Urinary bladder (tissue), 3 donors: ENCODE measurements at regions not wholly inside any gene's neighbourhood (a gene's known extent, or its start where the extent isn't known, plus 50 kb on each side); places are given as distances from the start of the nearest gene placed in this dataset.
A peak's percentile ranks its signal among the peaks of the same experiment; 100 is the strongest.
"Not testable (repeated sequence)": the region's sequence is repeated elsewhere in the genome, so short reads cannot be mapped to it uniquely, and the experiment has no call there.

ENCODE experiments used
- DNase-seq: peaks from one replicate; pipeline ENCODE4 v3.0.0-alpha.2; 2015; ENCODE audit errors: extremely low spot score
- H3K27ac ChIP-seq: one replicate; pipeline ENCODE4 v1.5.1; 2013; ENCODE audit warnings: low read depth, mild to moderate bottlenecking, moderate library complexity
- H3K36me3 ChIP-seq: one replicate; pipeline ENCODE4 v1.6.1; 2013; ENCODE audit warnings: mild to moderate bottlenecking, moderate library complexity; ENCODE audit not compliant: insufficient read depth
- H3K4me1 ChIP-seq: one replicate; pipeline ENCODE4 v1.6.1; 2013; ENCODE audit warnings: mild to moderate bottlenecking, moderate library complexity; ENCODE audit not compliant: insufficient read depth
- H3K4me3 ChIP-seq: one replicate; pipeline ENCODE4 v1.5.1; 2013; ENCODE audit warnings: low read depth, low read length
- WGBS: extraction: QIAGEN DNeasy Blood & Tissue Kit; methylation state at CpG from one replicate; pipeline ENCODE4 v1.1.7; 2013; 5-methylcytosine and 5-hydroxymethylcytosine counted together
- donor health status: healthy with polysubstance abuse.
- donor health status: healthy.

DNA sequence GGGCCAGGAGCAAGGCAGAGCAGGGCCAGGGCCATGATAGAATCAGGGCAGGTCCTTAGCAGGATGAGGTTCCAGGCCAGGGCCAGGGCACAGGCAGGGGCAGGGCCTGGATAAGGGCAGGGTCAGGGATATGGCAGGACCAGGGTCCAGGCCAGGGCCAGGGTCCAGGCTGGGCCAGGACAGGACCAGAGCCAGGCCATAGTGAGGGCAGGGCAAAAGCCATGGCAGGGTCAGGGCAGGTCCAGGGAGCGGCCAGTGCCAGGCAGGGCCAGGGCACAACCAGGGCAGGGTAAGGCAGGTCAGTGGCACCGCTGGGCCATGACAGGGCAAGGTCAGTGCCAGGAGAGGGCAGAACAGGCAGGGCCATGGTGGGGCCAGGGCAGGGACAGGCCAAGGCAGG is 152.2 kb downstream of the LIPI start:
- no peak for DNase-seq
- H3K36me3 ChIP-seq = no peaks in the 10 kb centered on the region
- no peak overlapping the region for H3K4me3 ChIP-seq
- WGBS = 95% methylated on average over 2 of the region's 2 CpGs
- no peaks in the 10 kb centered on the region for H3K4me1 ChIP-seq
- H3K27ac ChIP-seq = no peak overlapping the region

- WGBS = 88% methylated on average over 10 of the region's 10 CpGs
- H3K4me1 ChIP-seq, DNase-seq, H3K27ac ChIP-seq, H3K36me3 ChIP-seq, H3K4me3 ChIP-seq: not testable (repeated sequence)
Measured at GRCh38 chr21:14057841-14058481, 152.8 kb downstream of the LIPI start.

- 97% methylated on average over 4 of the region's 4 CpGs for WGBS
- Histone ChIP-seq H3K27ac (no peak overlapping the region), H3K36me3 (no peaks in the 10 kb centered on the region), H3K4me1 (no peaks in the 10 kb centered on the region), H3K4me3 (no peak overlapping the region)
- DNase-seq = no peak
Measured at GRCh38 chr21:14057313-14057712, 153.4 kb downstream of the LIPI start.

DNA sequence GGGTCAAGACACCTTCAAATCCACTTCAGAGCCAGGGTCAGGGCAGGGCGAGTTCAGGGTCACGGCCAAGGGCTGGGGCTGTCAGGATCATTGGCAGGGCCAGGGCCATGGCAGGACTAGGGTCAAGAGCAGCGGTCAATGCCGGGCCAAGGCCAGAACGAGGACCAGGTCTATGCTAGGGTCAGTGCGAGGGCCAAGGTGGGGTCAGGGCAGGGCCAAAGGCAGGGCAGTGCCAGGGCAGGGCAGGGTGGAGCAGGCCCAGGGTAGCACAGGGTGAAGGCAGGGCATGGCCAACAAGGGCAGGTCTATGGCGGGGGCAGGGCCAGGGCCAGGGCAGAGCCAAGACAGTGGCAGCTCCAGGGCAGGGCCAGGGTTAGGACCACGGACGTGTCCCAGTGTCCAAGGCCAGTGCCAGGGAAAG is 154.0 kb downstream of the LIPI start:
- no peak for DNase-seq
- 98% methylated on average over 9 of the region's 9 CpGs for WGBS
- Histone ChIP-seq H3K4me1 (no peaks in the 10 kb centered on the region), H3K4me3 (no peak overlapping the region), H3K27ac (no peak overlapping the region), H3K36me3 (no peaks in the 10 kb centered on the region)

DNA sequence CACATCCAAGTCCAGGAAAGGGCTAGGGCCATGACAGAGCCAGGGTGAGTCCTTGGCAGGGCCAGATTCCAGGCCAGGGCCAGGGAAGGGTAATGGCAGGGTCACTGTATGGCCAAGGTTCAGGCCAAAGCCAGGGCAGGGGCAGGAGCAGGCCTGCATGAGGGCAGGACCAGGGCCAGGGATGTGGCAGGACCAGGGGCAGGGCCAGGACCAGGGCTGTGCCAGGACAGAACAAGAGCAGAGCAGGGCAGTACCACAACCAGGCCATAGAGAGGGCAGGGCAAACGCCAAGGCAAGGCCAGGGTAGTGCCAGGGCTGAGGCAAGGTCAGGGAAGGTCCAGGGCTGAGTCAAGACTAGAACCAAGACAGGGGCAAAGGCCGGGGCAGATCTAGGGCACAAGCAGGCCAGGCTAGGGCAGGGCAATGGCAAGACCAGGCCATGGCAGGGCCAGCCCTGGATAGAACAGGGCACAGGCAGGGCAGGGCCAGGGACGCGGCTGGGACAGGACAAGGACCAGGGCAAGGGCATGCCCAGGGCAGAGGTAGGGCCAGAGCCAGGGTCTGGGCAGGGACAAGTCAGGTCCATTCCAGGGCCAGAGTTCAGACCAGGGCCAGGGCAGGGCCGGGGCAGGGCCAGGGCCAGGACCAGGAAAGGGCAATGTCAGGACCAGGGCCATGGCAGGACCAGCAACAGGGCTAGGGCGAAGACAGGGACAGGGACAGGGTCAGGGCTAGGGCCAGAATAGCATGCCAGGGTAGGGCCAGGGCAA is 154.8 kb downstream of the LIPI start:
- DNase-seq = not testable (repeated sequence)

DNA sequence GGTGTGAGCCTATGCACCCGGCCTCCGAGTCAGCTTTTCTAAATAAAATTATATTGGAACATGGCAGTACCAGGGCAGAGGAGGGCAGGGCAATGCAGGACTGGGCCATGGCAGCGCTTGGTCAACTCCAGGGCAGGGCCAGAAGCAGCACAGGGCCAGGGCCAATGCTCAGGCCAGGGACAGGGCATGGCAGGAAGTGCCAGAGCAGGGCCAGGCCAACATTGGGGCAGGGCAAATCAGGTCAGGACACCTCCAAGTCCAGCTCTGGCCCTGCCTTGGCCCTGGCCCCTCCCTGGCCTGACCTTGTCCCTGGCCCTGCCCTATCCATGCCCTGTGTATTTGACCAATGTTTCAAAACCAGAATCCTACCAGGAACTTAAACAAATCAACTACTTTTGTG is 156.1 kb downstream of the LIPI start:
- Histone ChIP-seq H3K4me3 (no peak overlapping the region), H3K27ac (no peak overlapping the region), H3K36me3 (no peaks in the 10 kb centered on the region), H3K4me1 (no peaks in the 10 kb centered on the region)
- WGBS = 100% methylated on average over 3 of the region's 3 CpGs
- DNase-seq = no peak

More for the DNA sequence above, 154.8 kb downstream of the LIPI start:
- H3K4me1 ChIP-seq, H3K36me3 ChIP-seq, H3K27ac ChIP-seq, H3K4me3 ChIP-seq: not testable (repeated sequence)
- WGBS = 99% methylated on average over 6 of the region's 6 CpGs

DNA sequence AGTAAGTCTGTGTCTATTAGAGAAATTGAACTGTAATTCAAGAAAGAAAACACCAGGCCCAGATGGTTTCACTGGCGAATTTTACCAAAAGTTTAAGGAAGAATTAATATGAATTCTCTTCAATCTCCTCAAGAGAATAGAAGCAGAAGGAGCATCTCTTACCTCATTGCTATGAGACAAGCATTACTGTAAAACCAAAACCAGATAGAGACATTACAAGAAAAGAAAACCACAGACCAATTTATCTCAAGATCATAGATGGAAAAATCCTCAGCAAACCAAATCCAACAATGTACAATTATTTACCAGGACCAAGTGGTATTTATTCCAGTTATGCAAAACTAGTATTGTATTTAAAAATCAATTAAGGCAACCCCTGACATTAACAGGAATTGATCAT is 160.6 kb downstream of the LIPI start:
- no peak overlapping the region for H3K27ac ChIP-seq
- 96% methylated on average over 1 of the region's 1 CpG for WGBS
- no peak overlapping the region for H3K4me3 ChIP-seq
- H3K36me3 ChIP-seq = peaks cover 2% of the 10 kb centered on the region
- no peak for DNase-seq
- no peaks in the 10 kb centered on the region for H3K4me1 ChIP-seq

GRCh38 chr21:14046401-14046800 is 164.4 kb downstream of the LIPI start:
- Histone ChIP-seq H3K36me3 (peaks cover 2% of the 10 kb centered on the region), H3K4me3 (no peak overlapping the region), H3K4me1 (no peaks in the 10 kb centered on the region), H3K27ac (no peak overlapping the region)
- DNase-seq = no peak

DNA sequence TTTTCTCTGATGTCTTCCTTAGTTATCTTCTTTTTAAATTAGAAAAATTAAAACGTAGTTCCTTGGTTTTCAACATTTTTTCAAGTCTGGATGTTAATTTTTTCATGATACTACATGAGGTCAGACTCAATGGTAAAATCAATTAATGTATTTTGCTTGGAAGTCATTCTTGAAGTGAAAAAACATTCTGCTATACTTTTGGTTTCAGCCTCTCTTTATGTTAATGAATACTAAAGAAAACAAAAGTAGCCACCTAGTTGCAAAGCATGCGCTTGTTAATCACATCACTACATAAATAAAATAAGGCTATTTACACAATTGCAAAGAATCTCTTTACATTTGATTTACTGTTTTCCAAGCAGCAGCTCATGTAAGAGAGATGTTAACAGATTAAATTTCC is 170.4 kb downstream of the LIPI start:
- Histone ChIP-seq H3K27ac (no peak overlapping the region), H3K36me3 (no peaks in the 10 kb centered on the region), H3K4me1 (no peaks in the 10 kb centered on the region), H3K4me3 (no peak overlapping the region)
- 92% methylated on average over 2 of the region's 2 CpGs for WGBS
- no peak for DNase-seq

- H3K36me3 ChIP-seq, DNase-seq, H3K4me1 ChIP-seq, H3K27ac ChIP-seq, H3K4me3 ChIP-seq: not testable (repeated sequence)
- WGBS = 30% methylated on average over 2 of the region's 2 CpGs
Measured at GRCh38 chr21:14028619-14029018, 182.1 kb downstream of the LIPI start.

- not testable (repeated sequence) for H3K36me3 ChIP-seq, H3K27ac ChIP-seq, H3K4me1 ChIP-seq
- peak overlapping the region; percentile 56 for H3K4me3 ChIP-seq
- DNase-seq = peak; percentile 76
- under 1% methylated on average over 32 of the region's 37 CpGs for WGBS
Measured at GRCh38 chr21:14027235-14027869, 183.4 kb downstream of the LIPI start.

DNA sequence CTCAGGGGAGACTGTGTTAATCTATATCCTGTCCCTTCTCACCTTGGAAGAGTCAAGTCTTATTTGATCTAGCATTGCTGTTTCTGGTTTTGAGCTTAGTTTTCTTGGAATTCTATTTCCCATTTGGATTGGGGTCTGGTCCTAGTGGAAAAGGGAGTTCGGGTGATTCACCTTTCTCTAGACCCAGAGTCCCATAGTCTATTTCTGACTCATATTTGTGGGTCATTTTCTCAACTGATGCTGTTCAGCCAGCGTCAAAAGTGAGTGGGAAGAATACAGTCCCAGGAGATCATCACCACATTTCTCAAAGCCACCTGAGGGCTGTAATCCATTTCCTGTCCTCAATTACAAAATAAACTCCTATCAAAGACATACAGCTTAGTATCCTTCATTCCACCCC is 190.6 kb downstream of the LIPI start:
- WGBS = 69% methylated on average over 2 of the region's 2 CpGs
- not testable (repeated sequence) for H3K36me3 ChIP-seq, H3K27ac ChIP-seq, H3K4me3 ChIP-seq, DNase-seq, H3K4me1 ChIP-seq

GRCh38 chr21:14015841-14016240 is 194.9 kb downstream of the LIPI start:
- WGBS = 94% methylated on average over 7 of the region's 7 CpGs
- H3K4me1 ChIP-seq, H3K4me3 ChIP-seq, DNase-seq, H3K27ac ChIP-seq, H3K36me3 ChIP-seq: not testable (repeated sequence)
